ENCODE measurements at regions not wholly inside any gene's neighbourhood (a gene's known extent, or its start where the extent isn't known, plus 50 kb on each side); places are given as distances from the start of the nearest gene placed in this dataset.

GRCh38 chr1:5575396-5575940 lies 416.8 kb downstream of the NPHP4 start:
- Histone ChIP-seq H3K4me3 (no peak overlapping the region), H3K27ac (no peak overlapping the region)
- peak; percentile 61 for DNase-seq (ENCODE audit: low spot score)
- no peak for TF ChIP-seq CTCF (IDR thresholded peaks at IDR 0.05)

GRCh38 chr1:5574641-5575040 lies 417.6 kb downstream of the NPHP4 start:
- H3K4me3 ChIP-seq, result no peak overlapping the region
- no peak overlapping the region for H3K27ac ChIP-seq
- no peak for TF ChIP-seq CTCF (IDR thresholded peaks at IDR 0.05)
- peak; percentile 56 for DNase-seq (ENCODE audit: low spot score)

- DNase-seq (ENCODE audit: low spot score), result peak; percentile 21
- TF ChIP-seq CTCF (IDR thresholded peaks at IDR 0.05), result no peak
- H3K4me3 ChIP-seq, result no peak overlapping the region
- H3K27ac ChIP-seq, result no peak overlapping the region
Measured at GRCh38 chr1:5572794-5573193, 419.4 kb downstream of the NPHP4 start.

- no peak overlapping the region for H3K27ac ChIP-seq
- no peak for TF ChIP-seq CTCF (IDR thresholded peaks at IDR 0.05)
- no peak overlapping the region for H3K4me3 ChIP-seq
- DNase-seq (ENCODE audit: low spot score), result peak; percentile 21
Measured at GRCh38 chr1:5571861-5572401, 420.3 kb downstream of the NPHP4 start.

GRCh38 chr1:5571438-5571837 lies 420.8 kb downstream of the NPHP4 start:
- H3K4me3 ChIP-seq, result no peak overlapping the region
- no peak for TF ChIP-seq CTCF (IDR thresholded peaks at IDR 0.05)
- no peak overlapping the region for H3K27ac ChIP-seq
- DNase-seq (ENCODE audit: low spot score), result peak; percentile 4

- Histone ChIP-seq H3K27ac (no peak overlapping the region), H3K4me3 (no peak overlapping the region)
- DNase-seq (ENCODE audit: low spot score), result peak; percentile 1
- TF ChIP-seq CTCF (IDR thresholded peaks at IDR 0.05), result no peak
Measured at GRCh38 chr1:5570931-5571330, 421.3 kb downstream of the NPHP4 start.

- DNase-seq (ENCODE audit: low spot score), result no peak
- no peak overlapping the region for H3K4me3 ChIP-seq
- no peak overlapping the region for H3K27ac ChIP-seq
- no peak for TF ChIP-seq CTCF (IDR thresholded peaks at IDR 0.05)
Measured at GRCh38 chr1:5568321-5568720, 423.9 kb downstream of the NPHP4 start.
